GM21723 (cell line): ENCODE measurements at regions not wholly inside any gene's neighbourhood (a gene's known extent, or its start where the extent isn't known, plus 50 kb on each side); places are given as distances from the start of the nearest gene placed in this dataset.

Source experiments
- ATAC-seq: cut with Tn5 transposase; IDR thresholded peaks from one replicate; pipeline ENCODE4 v1.9.1; 2021; ENCODE audit warnings: mild to moderate bottlenecking, moderate library complexity; ENCODE audit not compliant: unreplicated experiment

DNA sequence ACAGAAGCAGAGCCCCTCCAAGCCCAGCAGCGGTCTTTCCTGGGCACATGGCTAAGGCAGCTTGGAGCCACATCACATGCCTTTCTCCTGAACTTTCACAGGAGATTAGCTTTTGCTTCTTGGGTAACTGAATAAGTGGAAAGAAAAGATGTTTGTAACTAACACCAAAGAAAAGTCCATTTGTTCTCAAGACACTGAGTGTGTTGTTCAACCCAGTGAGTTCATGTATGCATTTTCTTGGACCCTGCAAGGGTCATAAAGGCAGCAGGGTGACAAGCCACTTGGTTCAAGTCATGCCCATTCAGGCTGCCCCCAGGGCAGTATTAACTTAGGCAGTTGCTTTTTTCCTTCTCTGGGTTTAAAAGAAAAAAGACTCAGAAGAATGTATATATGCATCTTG lies 203.4 kb downstream of the FAM76B start:
- no peak for ATAC-seq

DNA sequence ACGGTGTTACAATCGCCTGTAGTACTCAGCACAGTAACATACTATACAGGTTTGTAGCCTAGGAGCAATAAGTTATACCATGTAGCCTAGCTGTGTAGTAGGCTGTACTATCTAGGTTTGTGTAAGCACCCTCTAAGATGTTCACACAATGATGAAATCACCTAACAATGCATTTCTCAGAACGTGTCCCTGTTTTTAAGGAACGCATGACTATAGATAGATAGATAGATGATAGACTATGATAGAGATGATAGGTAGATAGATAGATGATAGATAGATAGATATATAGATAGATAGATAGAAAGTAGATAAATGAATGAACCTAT lies 203.9 kb downstream of the FAM76B start:
- no peak for ATAC-seq

DNA sequence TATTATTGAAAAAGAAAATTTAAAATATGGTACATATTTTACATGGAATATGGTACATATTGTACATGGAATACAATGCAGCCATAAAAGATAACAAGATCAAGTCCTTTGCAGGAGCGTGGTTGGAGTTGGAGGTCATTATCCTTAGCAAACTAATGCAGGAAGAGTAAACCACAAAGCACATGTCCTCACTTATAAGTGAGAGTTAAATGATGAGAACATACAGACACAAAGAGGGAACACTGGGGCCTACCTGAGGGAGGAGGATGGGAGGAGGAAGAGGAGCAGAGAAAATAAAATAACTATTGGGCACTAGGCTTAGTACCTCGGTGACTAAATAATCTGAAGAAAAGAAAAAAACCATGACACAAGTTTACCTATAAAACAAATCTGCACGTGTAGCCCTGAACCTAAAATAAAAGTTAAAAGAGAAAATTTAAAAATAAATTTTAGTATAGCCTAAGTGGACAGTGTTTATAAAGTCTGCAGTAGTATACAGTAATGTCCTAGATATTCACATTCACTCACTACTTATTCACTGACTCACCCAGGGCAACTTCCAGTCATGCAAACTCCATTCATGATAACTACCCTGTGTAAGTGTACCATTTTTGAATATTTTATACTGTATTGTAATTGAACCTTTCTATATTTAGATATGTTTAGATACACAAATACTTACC lies 204.4 kb downstream of the FAM76B start:
- no peak for ATAC-seq

GRCh38 chr11:95584589-95584988 lies 205.0 kb downstream of the FAM76B start:
- no peak for ATAC-seq

DNA sequence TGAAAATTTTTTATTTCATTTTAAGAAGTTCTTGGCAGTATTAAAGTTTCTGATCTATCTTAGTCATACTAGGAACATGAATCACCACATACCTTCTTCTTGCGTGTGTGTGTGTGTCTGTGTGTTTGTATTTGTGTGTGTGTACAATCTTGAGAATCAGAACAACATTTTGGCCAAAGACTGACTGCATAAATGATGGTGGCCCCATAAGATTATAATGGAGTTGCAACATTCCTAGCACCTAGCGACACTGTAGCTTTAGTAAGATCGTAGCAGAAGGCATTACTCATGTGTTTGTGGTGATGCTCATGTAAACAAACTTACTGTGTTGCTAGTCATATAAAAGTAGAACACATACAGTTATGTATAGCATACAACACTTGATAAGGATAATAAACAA lies 205.4 kb downstream of the FAM76B start:
- ATAC-seq: no peak

- ATAC-seq: no peak
Measured at GRCh38 chr11:95577716-95578460, 211.7 kb downstream of the FAM76B start.

DNA sequence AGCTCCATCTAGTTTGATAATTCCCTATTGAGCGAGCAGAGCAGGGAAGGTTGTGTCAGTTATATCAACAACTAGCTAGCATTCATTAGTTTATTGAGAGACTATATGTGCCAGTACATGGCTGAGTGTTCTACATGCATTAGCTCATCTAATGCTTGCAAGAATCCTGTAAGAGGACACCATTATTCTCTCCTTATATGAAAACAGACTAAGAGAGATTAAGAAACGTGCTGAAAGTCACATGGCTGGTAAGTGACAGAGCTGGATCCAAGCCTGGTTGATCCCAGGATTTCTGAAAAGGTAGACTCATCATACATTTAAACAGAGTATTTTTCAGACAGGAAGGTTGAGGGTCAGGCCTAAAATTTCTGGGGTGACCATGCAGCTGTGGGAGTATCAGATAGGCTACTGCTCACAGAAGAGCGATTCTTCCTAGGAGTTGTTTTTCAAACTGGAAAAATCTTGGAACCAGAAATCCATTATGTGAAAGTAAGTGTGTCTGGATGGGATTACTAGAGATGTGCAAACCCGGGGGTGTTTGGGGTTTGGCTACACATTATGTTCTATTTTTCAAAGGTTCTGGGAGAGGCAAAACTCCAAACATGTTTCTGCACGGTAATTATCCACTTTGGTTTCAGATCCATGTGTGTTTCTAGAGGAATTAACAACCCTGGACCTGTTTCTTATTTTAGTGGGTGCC lies 213.3 kb downstream of the FAM76B start:
- no peak for ATAC-seq

- ATAC-seq: no peak
Measured at GRCh38 chr11:95575517-95575916, 214.1 kb downstream of the FAM76B start.

GRCh38 chr11:95571718-95572260 lies 217.8 kb downstream of the FAM76B start:
- no peak for ATAC-seq

DNA sequence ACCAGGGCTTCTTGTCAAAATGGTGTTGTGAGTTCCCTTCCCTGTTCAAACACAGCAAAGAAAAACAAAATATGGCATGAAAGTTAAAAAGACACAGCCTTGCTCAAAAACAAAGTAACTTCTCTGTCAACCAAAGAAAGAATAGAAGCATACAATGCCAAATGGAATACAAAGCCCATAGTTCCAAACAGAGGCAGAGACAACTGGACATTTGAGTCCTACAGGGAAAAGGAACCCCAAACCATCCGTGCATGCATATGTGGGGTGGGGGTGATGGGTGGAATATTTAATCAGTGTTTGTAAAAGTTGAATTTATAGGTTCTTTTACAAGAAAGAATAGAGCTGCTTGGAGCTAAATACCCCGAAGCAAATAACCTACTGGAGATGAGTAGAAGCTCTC lies 218.7 kb downstream of the FAM76B start:
- ATAC-seq: no peak

- ATAC-seq: no peak
Measured at GRCh38 chr11:95569207-95569606, 220.4 kb downstream of the FAM76B start.

DNA sequence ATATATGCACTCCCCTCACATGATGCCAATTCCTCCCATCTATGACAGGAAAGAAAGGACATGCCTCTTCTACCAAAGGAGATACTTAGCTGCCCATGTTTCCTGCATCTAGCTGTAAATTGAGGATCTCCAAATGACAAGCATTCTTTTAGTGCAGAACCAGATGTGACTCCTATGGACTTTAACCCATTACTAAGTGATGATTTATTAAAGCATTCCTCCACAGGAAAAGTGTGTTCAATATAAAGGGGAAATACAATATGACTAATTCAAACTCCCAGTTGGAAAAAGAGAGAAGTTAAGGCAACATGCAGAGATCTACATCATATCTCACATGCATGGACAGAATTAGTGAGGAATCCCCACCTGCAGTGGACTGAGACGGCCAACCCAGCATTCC lies 221.3 kb downstream of the FAM76B start:
- ATAC-seq: no peak

DNA sequence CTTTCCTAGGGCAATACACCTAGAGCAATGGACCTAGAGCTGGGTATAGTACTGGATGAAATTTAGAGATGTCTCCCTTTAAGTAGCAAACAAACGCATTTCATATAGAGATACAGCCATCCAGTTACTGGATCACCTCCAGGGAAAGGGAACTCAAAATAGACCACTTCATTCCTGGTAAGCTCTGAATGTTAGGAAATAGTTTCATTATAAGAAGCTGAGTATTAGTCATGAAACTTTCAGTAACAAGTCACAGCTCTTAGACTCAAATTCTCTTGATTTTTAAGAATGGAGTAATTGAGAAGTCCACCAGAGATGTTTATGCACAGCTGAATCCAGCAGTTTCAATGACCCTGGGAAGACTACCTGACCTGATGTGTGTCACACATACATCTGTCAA lies 221.9 kb downstream of the FAM76B start:
- no peak for ATAC-seq

- ATAC-seq: no peak
Measured at GRCh38 chr11:95566211-95566610, 223.4 kb downstream of the FAM76B start.

DNA sequence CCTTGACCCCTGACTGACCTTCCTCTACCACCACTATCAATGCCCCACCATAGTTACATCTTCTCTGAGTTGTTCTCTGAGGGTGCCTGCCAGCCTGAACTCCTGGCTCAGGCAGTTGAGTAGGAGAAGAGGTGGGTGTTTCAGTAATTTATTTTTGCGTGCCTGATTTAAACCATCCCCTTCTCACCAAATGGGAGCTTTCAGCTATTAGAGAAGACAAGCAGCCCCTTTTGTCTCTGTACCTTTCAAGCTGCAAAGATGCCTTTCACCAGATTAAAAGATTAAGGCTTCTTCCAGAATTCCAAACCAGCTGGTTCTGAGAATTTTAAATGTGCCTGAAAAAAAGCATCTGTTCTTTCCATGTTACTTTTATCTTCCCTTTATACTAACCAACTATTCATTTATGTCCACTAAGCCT lies 223.8 kb downstream of the FAM76B start:
- no peak for ATAC-seq

DNA sequence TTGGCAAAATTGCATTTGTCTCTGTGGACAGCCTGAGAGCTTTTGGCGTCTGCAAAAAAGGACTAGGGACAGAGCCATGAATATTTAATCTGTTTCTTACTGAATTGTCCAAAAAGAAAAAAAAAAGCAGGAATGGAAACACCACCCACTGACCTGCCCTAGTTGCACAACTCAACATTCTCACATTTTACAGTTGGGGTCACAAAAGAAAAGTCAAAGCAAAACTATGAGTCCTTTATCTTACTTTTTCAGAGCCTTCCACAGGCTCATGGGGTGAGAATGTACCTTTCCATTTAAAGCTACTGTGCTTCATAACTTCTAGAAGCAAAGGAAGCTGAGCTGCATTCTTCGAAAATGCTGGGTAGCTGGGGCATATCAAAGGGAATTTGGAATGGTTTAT lies 225.7 kb downstream of the FAM76B start:
- no peak for ATAC-seq

DNA sequence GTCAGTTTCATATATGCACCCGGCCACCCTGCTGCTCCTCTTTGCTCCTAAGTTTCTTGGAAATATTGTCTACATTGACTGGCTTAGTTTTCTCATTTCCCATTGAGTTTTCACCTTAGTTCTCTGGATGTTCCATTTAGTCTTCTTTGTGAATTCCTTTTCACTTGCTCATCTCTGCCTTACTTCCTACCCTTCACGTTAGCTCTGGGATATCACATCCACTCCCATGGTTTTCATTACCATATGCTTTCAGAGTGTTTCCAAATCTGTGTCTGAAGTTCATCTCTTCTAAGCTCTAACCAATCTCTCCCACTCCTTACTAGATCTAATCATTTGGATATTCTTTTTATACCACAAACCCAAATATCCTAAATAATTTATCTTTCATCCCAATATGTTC lies 226.4 kb downstream of the FAM76B start:
- no peak for ATAC-seq

DNA sequence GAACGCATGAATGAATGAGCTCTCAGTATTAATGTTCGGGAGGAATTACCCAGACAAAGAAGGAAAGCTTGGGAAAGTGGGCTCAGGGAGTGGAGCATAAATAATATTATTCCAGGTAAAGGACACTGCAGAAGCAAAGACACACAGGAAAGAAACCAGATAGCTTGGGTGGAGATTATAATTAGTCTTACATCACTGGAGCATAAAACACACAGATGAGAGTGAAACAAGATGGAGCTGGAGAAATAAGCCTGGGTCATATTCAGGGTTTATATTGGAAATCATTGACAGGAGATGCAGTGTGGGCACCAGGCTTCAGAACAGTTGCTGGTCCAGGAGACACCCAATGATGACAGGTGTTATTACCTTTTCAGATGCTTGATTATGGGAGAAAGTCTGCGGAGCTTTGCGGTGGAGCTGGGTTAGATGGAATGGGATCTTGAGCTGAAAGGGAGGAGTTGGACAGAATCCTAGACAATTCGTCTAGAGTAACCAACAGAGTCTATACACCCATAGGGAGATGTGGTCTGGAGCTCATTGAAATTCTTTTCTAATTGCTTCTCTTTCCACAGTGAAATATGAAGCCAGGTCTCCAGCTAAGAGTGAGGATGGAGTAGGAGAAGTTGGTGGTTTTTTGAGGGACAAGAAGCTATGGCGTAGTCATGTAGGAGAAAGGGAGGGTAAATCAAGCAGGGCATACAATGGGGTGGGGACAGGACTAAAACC lies 227.2 kb downstream of the FAM76B start:
- no peak for ATAC-seq

DNA sequence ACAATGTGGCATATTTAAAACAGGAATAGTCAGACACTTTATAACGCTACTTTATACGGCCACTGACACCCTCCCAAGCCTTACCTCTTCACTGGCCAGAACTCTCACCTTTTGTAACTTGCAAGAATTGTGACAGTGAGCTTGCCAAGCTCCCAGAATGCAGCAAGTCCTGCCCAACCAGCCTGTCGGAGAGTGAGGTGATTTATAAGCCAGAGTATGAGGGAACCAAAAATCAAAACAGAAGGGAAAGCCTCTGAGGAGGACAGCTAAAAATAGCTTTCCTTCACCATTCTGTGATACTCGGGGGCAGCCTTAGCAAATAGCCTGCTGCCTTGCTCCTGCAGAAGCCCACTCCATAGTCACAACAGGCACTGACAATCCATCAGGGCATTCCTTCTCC lies 229.7 kb downstream of the FAM76B start:
- ATAC-seq: no peak

DNA sequence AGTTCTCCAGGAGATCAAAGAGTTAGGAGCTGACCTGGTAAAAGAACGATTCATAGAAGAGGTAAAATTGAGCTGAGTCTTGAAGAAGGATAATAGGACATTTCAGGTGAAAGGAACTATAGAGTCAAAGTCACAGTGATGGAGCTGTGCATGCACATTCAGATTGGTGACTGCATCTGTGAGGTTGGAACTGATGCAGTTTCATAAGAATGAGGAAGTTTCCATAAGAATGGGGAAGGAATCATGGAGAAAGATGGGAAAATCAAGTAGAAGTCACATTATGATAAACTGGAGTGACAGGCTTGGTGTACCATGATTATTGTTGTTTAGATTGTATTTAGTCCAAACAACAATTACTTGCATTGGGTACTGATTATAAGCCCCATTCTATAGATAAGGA lies 232.2 kb downstream of the FAM76B start:
- no peak for ATAC-seq
